NCI-H748 (cell line): ENCODE measurements at regions not wholly inside any gene's neighbourhood (a gene's known extent, or its start where the extent isn't known, plus 50 kb on each side); places are given as distances from the start of the nearest gene placed in this dataset.
"Not testable (repeated sequence)": the region's sequence is repeated elsewhere in the genome, so short reads cannot be mapped to it uniquely, and the experiment has no call there.

ENCODE experiments used
- DNase-seq: peaks from one replicate; lab custom pipeline; 2025; ENCODE audit not compliant: unreplicated experiment; lab: John Stamatoyannopoulos, UW

GRCh38 chr6:8361259-8361658 lies 74.1 kb downstream of the SLC35B3 start:
- no peak for DNase-seq

DNA sequence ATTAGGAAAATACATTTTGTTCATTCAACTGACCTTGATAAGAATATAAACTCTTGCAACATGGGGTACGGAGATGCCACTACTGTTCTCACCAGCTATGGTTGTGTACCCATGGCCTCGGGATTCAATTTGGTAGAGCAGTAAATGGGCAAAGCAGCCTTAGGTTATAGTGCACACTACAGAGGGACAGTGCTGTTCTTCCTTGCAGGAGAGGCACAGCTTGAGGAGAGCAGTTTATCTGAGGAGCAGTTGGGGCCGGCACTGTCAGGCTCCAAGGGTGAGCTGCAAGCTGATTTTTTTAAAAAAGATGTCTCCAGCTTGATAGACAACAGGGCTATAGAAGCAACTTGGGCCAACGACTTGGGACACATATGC lies 82.4 kb downstream of the SLC35B3 start:
- no peak for DNase-seq

DNA sequence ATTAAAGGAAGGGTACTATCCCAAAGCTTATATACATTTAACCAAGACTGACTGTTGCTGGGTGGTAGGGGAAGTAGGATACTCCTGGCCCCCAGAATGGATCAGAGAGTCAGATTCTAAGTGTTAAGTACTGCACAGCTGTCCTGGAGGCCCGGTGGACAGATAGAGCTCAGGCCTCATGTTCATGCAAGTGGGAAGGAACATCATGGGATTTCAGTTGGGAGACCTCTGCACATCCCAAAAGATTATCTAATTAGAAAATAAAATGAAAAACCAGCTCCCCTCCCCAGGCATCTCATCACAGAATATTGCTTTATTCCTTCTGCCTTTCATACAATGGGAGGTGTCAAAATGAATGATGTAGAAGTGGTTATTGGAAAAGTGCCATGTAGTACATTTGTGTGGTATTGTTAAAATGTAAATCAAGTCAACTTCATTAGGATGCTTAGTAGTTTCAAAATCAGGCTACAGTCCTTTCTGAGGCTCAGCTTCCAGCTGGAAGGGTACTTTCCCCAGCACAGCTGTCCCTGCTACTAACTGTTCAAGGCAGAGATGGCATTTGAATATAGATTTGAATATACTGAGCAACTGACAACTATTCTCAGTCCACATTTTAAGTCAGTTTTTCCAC lies 82.9 kb downstream of the SLC35B3 start:
- DNase-seq = peak; percentile 36

DNA sequence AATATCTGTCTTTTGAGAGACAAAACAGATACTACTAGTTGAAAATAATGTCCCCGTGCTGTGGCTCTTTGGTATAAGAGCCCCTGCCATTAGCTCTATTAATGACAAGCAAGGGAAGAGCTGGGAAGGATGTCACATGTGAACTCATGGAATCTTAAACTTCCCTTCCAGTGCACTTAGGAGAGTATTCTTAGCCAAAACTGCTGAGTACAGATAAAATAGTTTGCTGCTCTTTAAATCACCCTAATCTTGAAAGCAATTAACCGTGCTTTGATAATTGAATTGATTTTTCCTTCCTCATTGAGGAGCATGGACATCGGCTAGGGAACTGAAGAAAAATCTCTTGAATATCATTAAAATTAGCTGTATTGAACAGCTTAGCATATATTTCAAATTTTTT lies 91.7 kb downstream of the SLC35B3 start:
- DNase-seq = no peak

GRCh38 chr6:8342241-8342819 lies 93.0 kb downstream of the SLC35B3 start:
- DNase-seq = no peak

- DNase-seq = no peak
Observed at GRCh38 chr6:8337147-8337546, 98.2 kb downstream of the SLC35B3 start.

DNA sequence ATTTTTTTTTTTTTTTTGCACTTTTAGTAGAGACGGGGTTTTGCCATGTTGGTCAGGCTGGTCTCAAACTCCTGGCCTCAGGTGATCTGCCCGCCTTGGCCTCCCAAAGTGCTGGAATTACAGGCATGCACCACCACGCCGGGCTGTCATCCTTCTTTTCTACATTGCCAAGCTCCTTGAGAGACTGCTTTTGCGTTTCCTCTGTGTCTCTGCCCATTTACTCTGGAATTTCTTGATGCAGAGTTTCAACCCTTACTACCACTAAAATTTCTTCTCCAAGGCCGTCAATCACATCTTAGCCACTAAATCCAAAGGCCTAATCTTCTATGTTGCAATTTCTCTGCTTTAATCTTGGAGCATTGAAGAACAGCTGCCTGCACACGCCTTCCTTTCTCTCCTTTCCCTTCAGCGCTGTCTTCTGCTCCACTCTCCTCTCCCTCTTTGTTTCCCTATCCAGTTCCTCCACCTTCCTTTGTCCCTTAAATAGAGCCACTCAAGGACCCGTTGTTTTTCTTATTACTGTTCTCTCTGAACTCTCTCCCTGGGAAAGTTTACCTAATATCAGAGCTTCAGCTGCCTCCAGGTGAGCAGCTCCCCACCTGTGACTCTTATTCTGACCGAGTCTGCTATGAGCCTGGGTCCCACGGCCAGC lies 98.8 kb downstream of the SLC35B3 start:
- no peak for DNase-seq

DNA sequence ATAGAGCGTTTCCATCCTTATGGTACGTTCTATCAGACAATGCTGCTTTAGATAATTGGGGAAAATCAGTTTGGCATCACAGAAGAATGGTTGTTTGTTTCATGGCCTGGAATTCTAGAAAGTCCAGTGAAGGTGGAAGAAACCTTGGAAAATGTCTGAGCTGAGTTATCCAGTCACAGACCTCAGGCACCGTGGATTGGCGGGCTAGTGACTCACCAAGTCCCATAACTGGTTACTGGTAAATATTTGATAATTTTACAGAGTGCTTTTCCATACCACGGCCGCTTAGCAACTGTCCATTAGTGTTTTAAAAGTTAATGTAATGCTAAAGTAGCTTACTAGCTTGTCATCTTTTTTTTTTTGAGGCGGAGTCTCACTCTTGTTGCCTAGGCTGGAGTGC lies 99.4 kb downstream of the SLC35B3 start:
- DNase-seq = no peak

- DNase-seq = peak; percentile 40
Observed at GRCh38 chr6:8335381-8335780, 100.0 kb downstream of the SLC35B3 start.

DNA sequence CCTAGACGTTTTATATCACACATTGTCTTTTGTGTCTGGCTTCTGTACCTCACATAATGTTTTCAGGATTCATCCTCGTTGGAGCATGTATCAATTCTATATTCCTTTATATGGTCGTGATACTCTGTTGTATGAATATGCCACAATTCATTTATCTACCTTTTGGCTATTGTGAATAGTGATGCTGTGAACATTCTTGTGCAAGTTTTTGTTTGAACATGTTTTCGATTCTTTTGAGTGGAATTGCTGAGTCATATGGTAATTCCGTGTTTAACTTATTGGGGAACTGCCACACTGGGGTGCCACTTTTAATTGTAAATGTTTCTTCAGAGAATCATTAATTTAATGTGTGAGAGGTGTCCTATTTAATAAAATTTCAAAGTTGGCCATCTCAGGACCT lies 101.2 kb downstream of the SLC35B3 start:
- no peak for DNase-seq

GRCh38 chr6:8329562-8329961 lies 105.8 kb downstream of the SLC35B3 start:
- DNase-seq = peak; percentile 85

DNA sequence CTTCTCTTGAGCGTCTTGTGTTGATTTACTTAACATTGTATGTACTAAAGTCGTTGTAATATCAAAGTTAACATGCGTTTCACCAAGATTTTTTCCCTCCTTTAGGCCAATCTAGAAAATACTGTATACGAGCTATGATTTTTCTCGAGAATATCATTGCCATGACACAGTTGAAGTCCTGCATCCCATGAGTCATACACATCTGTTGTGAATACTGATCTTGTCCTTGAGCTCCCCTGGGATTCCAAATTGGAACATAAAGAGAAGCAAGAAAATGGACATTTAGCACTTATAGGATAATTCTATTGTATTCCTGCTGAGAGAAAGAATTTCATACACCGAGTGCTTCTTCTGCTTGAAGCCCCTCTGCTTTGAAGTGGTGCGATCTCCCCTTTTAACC lies 109.6 kb downstream of the SLC35B3 start:
- no peak for DNase-seq

DNA sequence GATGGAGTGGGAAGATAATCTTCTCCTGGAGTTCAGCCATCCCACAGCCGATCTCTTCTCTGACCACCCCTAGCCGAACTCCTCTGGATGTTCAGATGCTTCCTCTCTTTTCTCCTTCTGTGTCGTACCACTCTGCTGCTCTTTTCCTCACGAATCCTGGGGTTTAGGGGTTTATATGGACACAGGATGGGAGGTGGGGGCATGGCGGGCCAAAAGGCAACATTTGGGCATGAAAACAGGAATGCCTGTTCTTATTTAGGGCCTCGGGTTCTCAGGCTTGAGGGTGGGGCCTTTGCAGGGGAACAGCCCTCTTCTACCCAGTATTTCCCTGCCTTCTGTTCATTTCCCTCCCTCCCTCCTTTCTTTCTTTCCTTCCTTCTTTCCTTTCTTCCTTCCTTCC lies 112.7 kb downstream of the SLC35B3 start:
- no peak for DNase-seq

DNA sequence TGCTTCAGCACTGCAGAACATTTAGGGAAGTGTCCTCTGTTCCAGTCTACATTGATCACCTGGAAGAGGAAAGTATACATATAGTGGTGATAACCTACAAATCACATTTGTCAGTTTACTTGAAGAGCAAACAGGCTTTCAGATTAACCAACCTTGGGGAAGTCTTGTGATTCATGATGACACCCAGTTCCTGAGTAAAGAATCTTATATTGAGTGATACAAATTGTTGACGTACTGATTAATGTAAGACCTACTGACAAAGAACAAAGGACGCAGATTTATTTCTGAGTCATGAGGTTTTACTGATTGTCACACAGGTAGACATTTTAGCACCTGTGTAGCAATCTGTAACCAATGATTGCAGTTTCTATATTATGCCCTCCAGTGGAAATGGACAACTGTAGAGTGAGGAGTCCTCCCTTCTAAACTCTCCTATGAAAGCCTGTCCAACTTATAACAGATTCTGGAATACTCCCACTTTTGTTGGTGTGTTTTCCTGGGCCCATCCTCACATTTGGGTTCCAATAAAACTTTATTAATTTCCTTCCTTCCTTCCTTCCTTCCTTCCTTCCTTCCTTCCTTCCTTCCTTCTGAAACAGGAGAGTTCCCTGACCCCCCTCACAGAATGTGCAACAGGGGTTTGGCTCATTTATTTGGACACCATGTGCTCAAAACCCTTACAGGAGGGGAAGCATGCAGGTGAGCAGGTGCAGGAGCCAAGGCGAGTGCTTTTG lies 113.5 kb downstream of the SLC35B3 start:
- DNase-seq = no peak

- no peak for DNase-seq
Observed at GRCh38 chr6:8315154-8315553, 120.2 kb downstream of the SLC35B3 start.

DNA sequence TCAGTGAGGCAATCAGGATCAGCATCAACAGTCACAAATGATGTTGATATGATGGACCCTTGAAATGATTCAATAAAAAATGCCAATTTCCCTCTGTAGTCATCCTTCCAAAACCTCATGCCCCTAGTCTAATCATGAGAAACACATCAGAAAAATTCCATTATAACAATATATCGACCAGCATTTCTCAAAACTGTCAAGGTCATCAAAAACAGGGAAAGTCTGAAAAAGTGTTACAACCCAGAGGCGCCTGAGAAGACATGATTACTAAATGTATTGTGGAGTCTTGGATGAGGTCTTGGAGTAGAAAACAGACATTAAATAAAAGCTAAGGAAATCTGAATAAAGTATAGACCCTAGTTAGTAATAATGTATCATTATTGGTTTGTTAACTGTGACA lies 133.8 kb downstream of the SLC35B3 start:
- DNase-seq = no peak

DNA sequence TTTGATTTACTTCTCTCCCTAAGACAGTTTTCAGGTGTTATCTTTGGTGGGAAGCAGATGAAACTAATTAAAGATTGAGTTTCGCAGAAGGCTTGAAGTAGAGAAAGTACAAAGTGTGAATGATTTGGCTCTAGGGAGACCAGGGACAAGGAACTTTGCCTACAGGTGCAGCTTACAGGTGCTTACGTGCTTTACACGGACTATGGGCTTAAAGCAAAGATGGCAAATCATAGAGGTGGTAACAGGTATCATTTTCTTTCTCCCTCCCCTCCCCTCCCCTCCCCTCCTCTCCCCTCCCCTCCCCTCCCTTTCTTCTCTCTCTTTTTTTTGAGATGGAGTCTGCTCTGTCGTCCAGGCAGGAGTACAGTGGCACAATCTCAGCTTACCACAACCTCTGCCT lies 136.3 kb downstream of the SLC35B3 start:
- no peak for DNase-seq

DNA sequence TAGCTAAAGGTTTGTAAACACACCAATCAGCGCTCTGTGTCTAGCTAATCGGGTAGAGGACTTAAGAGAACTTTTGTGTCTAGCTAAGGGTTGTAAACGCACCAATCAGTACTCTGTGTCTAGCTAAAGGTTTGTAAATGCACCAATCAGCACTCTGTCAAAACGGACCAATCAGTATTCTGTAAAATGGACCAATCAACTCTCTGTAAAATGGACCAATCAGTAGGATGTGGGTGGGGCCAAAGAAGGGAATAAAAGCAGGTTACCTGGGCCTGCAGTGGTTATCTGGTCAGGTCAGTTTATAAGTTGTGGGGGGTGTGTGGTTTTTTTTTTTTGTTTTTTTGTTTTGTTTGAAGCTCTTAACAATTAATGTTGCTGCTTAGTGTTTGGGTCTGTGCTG lies 152.4 kb downstream of the SLC35B3 start:
- DNase-seq = not testable (repeated sequence)

- no peak for DNase-seq
Observed at GRCh38 chr6:8282380-8282779, 153.0 kb downstream of the SLC35B3 start.

DNA sequence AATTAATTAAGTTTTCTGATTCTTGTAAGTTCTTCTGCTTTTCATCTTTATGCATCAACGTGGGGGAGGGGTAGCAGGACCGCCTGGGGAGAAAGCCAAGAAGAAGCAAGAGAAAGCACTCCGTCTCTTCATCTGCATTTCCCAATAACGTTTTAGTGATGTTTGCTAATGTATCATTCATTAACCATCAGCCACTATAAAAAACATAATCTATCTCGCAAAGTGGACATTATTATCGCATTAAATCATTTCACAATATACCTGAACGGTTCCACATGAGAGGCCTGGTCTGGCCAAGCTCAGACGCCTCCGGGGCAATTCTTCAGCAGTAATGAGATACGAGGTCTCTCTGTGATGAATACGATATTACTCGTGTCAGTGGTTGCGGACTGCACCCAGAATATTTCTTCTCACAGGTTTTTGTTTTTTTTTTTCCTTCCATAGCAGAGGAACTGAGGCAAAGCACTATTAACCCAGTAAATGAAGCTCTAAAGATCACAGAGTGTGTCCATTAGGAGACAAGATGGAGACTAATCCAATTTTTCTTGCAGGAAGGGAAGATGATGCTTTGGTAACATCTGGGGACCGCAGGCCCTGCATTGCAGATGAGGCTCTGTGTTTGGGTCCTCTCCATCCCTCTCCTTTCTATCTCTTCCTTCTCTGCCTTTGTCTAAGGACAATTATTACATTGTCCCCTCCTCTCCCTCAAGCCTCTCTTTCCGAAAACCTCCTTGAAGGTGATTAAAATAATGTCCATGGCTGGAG lies 156.1 kb downstream of the SLC35B3 start:
- DNase-seq = peak; percentile 23

DNA sequence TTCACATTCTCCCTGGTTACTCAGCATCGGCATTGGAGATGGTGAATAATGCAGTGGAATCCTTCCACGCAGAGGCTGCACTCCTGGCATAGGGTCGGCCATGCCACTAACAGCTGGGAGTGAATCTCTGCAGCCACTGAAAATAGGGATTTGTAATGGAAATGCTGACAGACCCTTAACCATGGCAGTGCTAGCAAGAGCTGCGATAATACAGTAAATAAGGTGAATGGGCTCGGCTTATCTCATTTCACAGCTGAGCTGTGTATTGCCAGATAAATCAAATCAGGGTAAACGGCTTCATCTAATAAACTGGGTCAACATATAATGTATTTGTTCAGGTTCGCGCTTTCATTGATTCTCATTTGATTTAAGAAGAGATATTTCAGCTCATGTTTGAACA lies 156.8 kb downstream of the SLC35B3 start:
- DNase-seq = peak; percentile 21
